Esophagus squamous epithelium (tissue), 5 donors: ENCODE measurements at regions not wholly inside any gene's neighbourhood (a gene's known extent, or its start where the extent isn't known, plus 50 kb on each side); places are given as distances from the start of the nearest gene placed in this dataset.

ENCODE experiments used
- DNase-seq: peaks from one replicate; lab custom pipeline; 2025; lab: John Stamatoyannopoulos, UW
- H3K27ac ChIP-seq, 4 donors: fragments of 200-600 bp; sonication (generic); one replicate each; pipeline ENCODE4 v1.5.1; 2016 to 2019; ENCODE audit warnings: mild to moderate bottlenecking in 1 of 4
- H3K27me3 ChIP-seq, 4 donors: fragments of 200-600 bp; sonication (generic); 1 replicate in 3 of 4; 2 replicates in 1 of 4; pipeline versions ENCODE4 v1.5.1 to v1.6.0; 2017 to 2021; ENCODE audit warnings: antibody characterized with exemption in 1 of 4
- H3K36me3 ChIP-seq, 3 donors: fragments of 200-600 bp; sonication (generic); one replicate each; pipeline ENCODE4 v1.5.1; 2016 to 2019
- H3K4me1 ChIP-seq, 3 donors: fragments of 200-600 bp; sonication (generic); one replicate each; pipeline ENCODE4 v1.5.1; 2017 to 2019
- H3K4me3 ChIP-seq, 4 donors: fragments of 200-600 bp; sonication (generic); 1 replicate in 3 of 4; 2 replicates in 1 of 4; pipeline ENCODE4 v1.5.1; 2016 to 2019; ENCODE audit warnings: mild to moderate bottlenecking in 2 of 4, moderate library complexity in 1 of 4
- H3K9me3 ChIP-seq, 3 donors: fragments of 200-600 bp; sonication (generic); one replicate each; pipeline ENCODE4 v1.5.1; 2016 to 2019
- CTCF ChIP-seq, 6 experiments: fragments of 450-650 bp in 4 of 6; fragments of 200-600 bp in 2 of 6; sonication (generic) in 2 of 6; IDR thresholded peaks; one replicate each; pipeline ENCODE4 v1.5.1; 2016 to 2019; ENCODE audit warnings: antibody characterized with exemption in 6 of 6, mild to moderate bottlenecking in 4 of 6, moderate library complexity in 4 of 6
- POLR2A ChIP-seq, 4 donors: fragments of 450-650 bp; IDR thresholded peaks; one replicate each; pipeline ENCODE4 v1.6.1; 2017; ENCODE audit warnings: antibody characterized with exemption in 4 of 4, mild to moderate bottlenecking in 4 of 4, moderate library complexity in 3 of 4
- WGBS, 2 donors: methylation state at CpG; one replicate each; pipeline ENCODE4 v1.1.5; 2018; 5-methylcytosine and 5-hydroxymethylcytosine counted together
- intact Hi-C: fragments of 100-400 bp; cut with DNase I; formaldehyde crosslinking; loops from one replicate; pipeline ENCODE4 v1.15.0; 2022
- donor health status: DM: yes; HTN: yes; CAD: no.

GRCh38 chr2:5060956-5061355 lies 631.2 kb upstream of the SOX11 start:
- Histone ChIP-seq H3K4me3 (no peak overlapping the region), H3K4me1 (no peaks in the 10 kb centered on the region), H3K9me3 (no peaks in the 10 kb centered on the region), H3K36me3 (no peaks in the 10 kb centered on the region), H3K27me3 (no peaks in the 10 kb centered on the region), H3K27ac (no peak overlapping the region)
- intact Hi-C loops: no loop called here
- 93 to 95% methylated on average over 1 of the region's 1 CpG for WGBS, 2 donors
- no peak for DNase-seq
- TF ChIP-seq POLR2A (IDR thresholded peaks at IDR 0.05) (no peak), CTCF (IDR thresholded peaks at IDR 0.05) (no peak)

GRCh38 chr2:5064687-5065086 lies 627.5 kb upstream of the SOX11 start:
- Histone ChIP-seq H3K27me3 (no peaks in the 10 kb centered on the region), H3K9me3 (no peaks in the 10 kb centered on the region), H3K4me3 (no peak overlapping the region), H3K36me3 (no peaks in the 10 kb centered on the region), H3K27ac (no peak overlapping the region), H3K4me1 (no peaks in the 10 kb centered on the region)
- TF ChIP-seq CTCF (IDR thresholded peaks at IDR 0.05) (no peak), POLR2A (IDR thresholded peaks at IDR 0.05) (no peak)
- 46 to 53% methylated on average over 5 of the region's 5 CpGs for WGBS, 2 donors
- intact Hi-C loops: no loop called here
- no peak for DNase-seq

- peaks cover 0 to 5% (median 0%) of the 10 kb centered on the region in 3 donors for H3K9me3 ChIP-seq
- H3K4me1 ChIP-seq: no peaks in the 10 kb centered on the region
- no peak for DNase-seq
- no peaks in the 10 kb centered on the region for H3K27me3 ChIP-seq
- H3K36me3 ChIP-seq: no peaks in the 10 kb centered on the region
- TF ChIP-seq CTCF (IDR thresholded peaks at IDR 0.05) (no peak), POLR2A (IDR thresholded peaks at IDR 0.05) (no peak)
- H3K4me3 ChIP-seq: no peak overlapping the region
- 76 to 92% methylated on average over 4 of the region's 4 CpGs for WGBS, 2 donors
- no peak overlapping the region for H3K27ac ChIP-seq
- intact Hi-C loops: no loop called here
Observed at GRCh38 chr2:5067816-5068215, 624.4 kb upstream of the SOX11 start.

- intact Hi-C loops: no loop called here
- Histone ChIP-seq H3K9me3 (peaks cover 0 to 5% (median 0%) of the 10 kb centered on the region in 3 donors), H3K36me3 (no peaks in the 10 kb centered on the region), H3K27ac (no peak overlapping the region), H3K4me3 (no peak overlapping the region), H3K27me3 (no peaks in the 10 kb centered on the region), H3K4me1 (no peaks in the 10 kb centered on the region)
- 23 to 32% methylated on average over 5 of the region's 5 CpGs for WGBS, 2 donors
- DNase-seq: no peak
- TF ChIP-seq CTCF (IDR thresholded peaks at IDR 0.05) (no peak), POLR2A (IDR thresholded peaks at IDR 0.05) (no peak)
Observed at GRCh38 chr2:5070257-5070656, 621.9 kb upstream of the SOX11 start.

GRCh38 chr2:5074733-5075132 lies 617.5 kb upstream of the SOX11 start:
- Histone ChIP-seq H3K4me1 (no peaks in the 10 kb centered on the region), H3K36me3 (no peaks in the 10 kb centered on the region), H3K9me3 (peaks cover 0 to 5% (median 0%) of the 10 kb centered on the region in 3 donors), H3K4me3 (no peak overlapping the region), H3K27me3 (no peaks in the 10 kb centered on the region), H3K27ac (no peak overlapping the region)
- 50 to 53% methylated on average over 4 to 5 of the region's 5 CpGs for WGBS, 2 donors
- DNase-seq: no peak
- TF ChIP-seq CTCF (IDR thresholded peaks at IDR 0.05) (no peak), POLR2A (IDR thresholded peaks at IDR 0.05) (no peak)
- intact Hi-C loops: no loop called here
